UCSD-AML1 (cell line): ENCODE measurements at regions not wholly inside any gene's neighbourhood (a gene's known extent, or its start where the extent isn't known, plus 50 kb on each side); places are given as distances from the start of the nearest gene placed in this dataset.
"Not testable (repeated sequence)": the region's sequence is repeated elsewhere in the genome, so short reads cannot be mapped to it uniquely, and the experiment has no call there.

Experiments
- DNase-seq: peaks from one replicate; lab custom pipeline; 2025; ENCODE audit not compliant: unreplicated experiment; lab: John Stamatoyannopoulos, UW

GRCh38 chr17:20387549-20387948 is 79.8 kb downstream of the LGALS9B start:
- not testable (repeated sequence) for DNase-seq

DNA sequence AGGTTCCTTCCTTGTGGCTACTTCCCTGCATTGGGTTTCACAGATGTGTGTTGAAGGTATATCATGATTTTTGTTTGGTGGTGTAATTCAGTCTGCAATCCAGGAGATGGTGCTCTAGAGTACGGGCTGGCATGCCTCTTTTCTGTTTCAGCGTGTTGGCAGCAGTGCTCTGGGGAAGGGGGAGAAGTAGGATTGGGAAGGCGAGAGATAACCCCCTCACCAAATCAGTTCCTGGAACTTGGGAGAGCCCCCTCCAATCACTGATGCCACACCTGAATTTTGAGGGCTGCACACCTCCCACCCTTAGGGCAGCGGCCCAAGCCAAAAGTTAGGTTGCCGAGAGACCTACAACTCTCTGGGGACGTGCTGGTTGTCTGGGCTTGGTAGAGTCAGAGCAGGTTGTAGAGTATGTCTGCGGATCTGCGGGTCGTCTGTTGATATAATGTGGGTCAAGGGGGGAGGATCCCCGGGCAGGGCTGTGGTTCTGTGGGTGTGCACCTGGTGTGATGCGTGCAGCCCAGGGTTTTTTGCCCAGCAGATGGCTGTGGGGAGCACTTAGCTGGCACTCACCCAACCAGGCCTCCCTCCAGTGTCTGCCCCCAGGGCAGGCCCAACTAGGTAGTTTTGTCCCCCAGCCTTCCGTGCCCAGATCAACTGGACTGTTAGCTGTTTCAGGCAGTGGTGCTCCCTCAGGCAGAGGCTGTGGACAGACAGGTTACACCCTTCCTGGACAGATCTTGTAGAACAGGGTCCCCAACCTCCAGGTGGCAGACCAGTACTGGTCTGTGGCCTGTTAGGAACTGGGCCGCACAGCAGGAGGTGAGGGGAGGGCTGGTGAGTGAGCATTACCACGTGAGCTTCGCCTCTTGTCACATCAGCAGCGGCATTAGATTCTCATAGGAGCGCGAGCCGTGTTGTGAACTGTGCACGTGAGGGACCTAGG is 85.7 kb downstream of the LGALS9B start:
- peak; percentile 17 for DNase-seq

DNA sequence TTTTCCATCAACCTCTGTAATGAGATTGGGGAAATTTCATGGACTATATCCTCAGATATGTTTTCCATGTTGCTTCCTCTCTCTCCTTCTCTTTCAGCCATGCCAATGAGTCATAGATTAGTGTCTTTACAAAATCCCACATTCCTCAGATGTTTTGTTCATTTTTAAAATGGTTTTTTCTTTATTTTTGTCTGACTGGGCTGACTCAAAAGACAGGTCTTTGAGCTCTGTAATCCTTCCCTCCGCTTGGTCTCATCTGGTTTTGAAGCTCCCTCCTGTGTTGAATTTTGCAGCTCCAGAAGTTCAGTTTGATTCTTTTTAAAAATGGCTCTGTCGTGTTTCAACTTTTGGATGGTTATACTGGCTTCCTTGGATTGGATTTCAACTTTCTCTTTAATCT is 86.7 kb downstream of the LGALS9B start:
- not testable (repeated sequence) for DNase-seq

- not testable (repeated sequence) for DNase-seq
Observed at GRCh38 chr17:20379251-20379650, 88.1 kb downstream of the LGALS9B start.

- not testable (repeated sequence) for DNase-seq
Observed at GRCh38 chr17:20376642-20377041, 90.7 kb downstream of the LGALS9B start.

DNA sequence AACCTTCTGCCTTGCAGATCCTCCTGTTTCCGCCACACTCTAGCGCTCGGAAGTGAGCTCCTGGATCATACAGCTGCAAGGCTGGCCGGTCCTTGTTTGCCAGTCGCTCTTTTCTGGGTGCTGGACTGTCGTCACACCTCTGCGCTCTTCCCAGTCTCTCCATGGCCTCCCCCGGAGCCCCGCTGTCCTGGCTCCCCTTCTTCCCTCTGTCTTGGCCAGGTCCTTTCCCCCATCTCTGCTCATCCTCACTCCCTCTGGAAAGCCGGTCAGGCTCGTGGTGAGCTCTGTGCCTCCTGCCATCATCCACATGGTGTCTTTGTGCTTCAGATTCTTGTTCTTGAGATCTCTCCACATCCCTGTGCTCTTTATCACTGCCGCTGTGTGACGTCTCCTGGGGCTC is 91.6 kb downstream of the LGALS9B start:
- DNase-seq: not testable (repeated sequence)
